IMR-90 (cell line): ENCODE measurements at regions not wholly inside any gene's neighbourhood (a gene's known extent, or its start where the extent isn't known, plus 50 kb on each side); places are given as distances from the start of the nearest gene placed in this dataset.

ENCODE experiments used
- ATAC-seq: fragments of 200-7000 bp; cut with Tn5 transposase; 2 replicates; pipeline ENCODE4 v1.9.1; 2020; ENCODE audit warnings: low read depth, mild to moderate bottlenecking, moderate library complexity
- BruUV-seq: library from RNA; stranded (reverse); fragments of 400-500 nt; replicated peaks from 2 replicates; lab custom pipeline; 2021; lab: Mats Ljungman, UMichigan
- CTCF ChIA-PET: fragments of 300-600 bp; formaldehyde crosslinking; extraction: SDS; loops from one replicate; lab custom pipeline; 2021; ENCODE audit warnings: antibody characterized with exemption; lab: Yijun Ruan, JAX
- POLR2A ChIA-PET: fragments of 300-600 bp; sonication (Branson Sonifier 250); formaldehyde crosslinking; loops from one replicate; lab custom pipeline; 2022; ENCODE audit warnings: antibody characterized with exemption; ENCODE audit not compliant: unreplicated experiment; lab: Charles Lee
- DNase-seq: peaks from one replicate; pipeline ENCODE4 v3.0.0; 2013
- H2AFZ ChIP-seq: replicated peaks from 2 replicates; pipeline ENCODE3; 2013; ENCODE audit warnings: low read length, mild to moderate bottlenecking; ENCODE audit not compliant: poor library complexity
- H2AK5ac ChIP-seq: 2 replicates; pipeline ENCODE4 v1.6.1; 2013; ENCODE audit warnings: low read depth, low read length, inconsistent platforms
- H2AK9ac ChIP-seq: replicated peaks from 2 replicates; pipeline ENCODE3; 2013; ENCODE audit warnings: mild to moderate bottlenecking, low read depth, low read length, moderate library complexity; ENCODE audit not compliant: poor library complexity
- H2BK120ac ChIP-seq: 2 replicates; pipeline ENCODE4 v1.6.1; 2013; ENCODE audit warnings: low read depth, low read length, inconsistent platforms
- H2BK15ac ChIP-seq: 3 replicates; pipeline ENCODE4 v1.6.1; 2013; ENCODE audit warnings: low read depth, low read length, inconsistent platforms
- H2BK20ac ChIP-seq: 2 replicates; pipeline ENCODE4 v1.6.1; 2013; ENCODE audit warnings: low read depth, mild to moderate bottlenecking, inconsistent platforms, low read length, moderate library complexity
- H2BK5ac ChIP-seq: 2 replicates; pipeline ENCODE4 v1.6.1; 2013; ENCODE audit warnings: mild to moderate bottlenecking, low read depth, low read length, inconsistent platforms; ENCODE audit not compliant: poor library complexity, severe bottlenecking
- H3K14ac ChIP-seq: replicated peaks from 2 replicates; pipeline ENCODE4 v1.6.1; 2013; ENCODE audit warnings: low read depth, low read length, inconsistent platforms
- H3K18ac ChIP-seq: 2 replicates; pipeline ENCODE4 v1.6.1; 2013; ENCODE audit warnings: low read depth, low read length, control low read depth
- H3K23ac ChIP-seq: 2 replicates; pipeline ENCODE4 v1.6.1; 2013; ENCODE audit warnings: low read depth, low read length, inconsistent platforms
- H3K27ac ChIP-seq: 2 replicates; pipeline ENCODE4 v1.5.1; 2013; ENCODE audit warnings: mild to moderate bottlenecking, control low read depth, low read length; ENCODE audit not compliant: insufficient read depth
- H3K27me3 ChIP-seq: 2 replicates; pipeline ENCODE4 v1.6.1; 2013; ENCODE audit warnings: low read length; ENCODE audit not compliant: control insufficient read depth, insufficient read depth
- H3K36me3 ChIP-seq: 2 replicates; pipeline ENCODE4 v1.6.1; 2013; ENCODE audit warnings: low read length, mixed read lengths; ENCODE audit not compliant: control insufficient read depth, insufficient read depth
- H3K4ac ChIP-seq: 2 replicates; pipeline ENCODE4 v1.6.1; 2013; ENCODE audit warnings: low read depth, low read length, inconsistent platforms
- H3K4me1 ChIP-seq: 2 replicates; pipeline ENCODE4 v1.6.1; 2013; ENCODE audit warnings: low read length, mixed read lengths; ENCODE audit not compliant: control insufficient read depth, insufficient read depth
- H3K4me2 ChIP-seq: 2 replicates; pipeline ENCODE4 v1.6.1; 2013; ENCODE audit warnings: low read depth, mild to moderate bottlenecking, control low read depth, low read length, moderate library complexity
- H3K4me3 ChIP-seq: 2 replicates; pipeline ENCODE4 v1.5.1; 2013; ENCODE audit warnings: low read depth, mild to moderate bottlenecking, control low read depth, low read length, moderate library complexity; ENCODE audit not compliant: insufficient read depth
- H3K56ac ChIP-seq: 2 replicates; pipeline ENCODE4 v1.6.1; 2013; ENCODE audit warnings: low read length, inconsistent platforms; ENCODE audit not compliant: insufficient read depth; ENCODE audit errors: extremely low read depth
- H3K79me1 ChIP-seq, 2 experiments: 2 replicates each; pipeline ENCODE4 v1.6.1; 2013; ENCODE audit warnings: low read length in 2 of 2, inconsistent platforms in 1 of 2, low read depth in 1 of 2
- H3K9ac ChIP-seq: 2 replicates; pipeline ENCODE4 v1.6.1; 2013; ENCODE audit warnings: low read depth, low read length, control low read depth
- H3K9me1 ChIP-seq: 2 replicates; pipeline ENCODE4 v1.6.1; 2013; ENCODE audit warnings: low read length, inconsistent platforms; ENCODE audit not compliant: insufficient read depth
- H3K9me3 ChIP-seq: 2 replicates; pipeline ENCODE4 v1.6.1; 2013; ENCODE audit warnings: low read length; ENCODE audit not compliant: control insufficient read depth, insufficient read depth
- H4K20me1 ChIP-seq: 2 replicates; pipeline ENCODE4 v1.6.1; 2013; ENCODE audit warnings: low read length, inconsistent platforms; ENCODE audit not compliant: insufficient read depth
- H4K5ac ChIP-seq: 2 replicates; pipeline ENCODE4 v1.6.1; 2013; ENCODE audit warnings: mild to moderate bottlenecking, low read depth, low read length, control low read depth
- H4K8ac ChIP-seq, 2 experiments: 2 replicates each; pipeline ENCODE4 v1.6.1; 2013; ENCODE audit warnings: low read depth in 2 of 2, low read length in 2 of 2, control low read depth in 1 of 2, inconsistent platforms in 1 of 2
- H4K91ac ChIP-seq: 2 replicates; pipeline ENCODE4 v1.6.1; 2013; ENCODE audit warnings: low read depth, low read length, inconsistent platforms; ENCODE audit not compliant: insufficient read depth
- CHD1 ChIP-seq: IDR thresholded peaks from 2 replicates; pipeline ENCODE4 v1.6.1; 2012; ENCODE audit warnings: low read depth, low read length, improper control_type of control experiment
- FOS ChIP-seq: fragments of 150-350 bp; IDR thresholded peaks from 2 replicates; pipeline ENCODE4 v1.6.1; 2016; ENCODE audit warnings: low read depth, low read length
- MAZ ChIP-seq: IDR thresholded peaks from 2 replicates; pipeline ENCODE4 v1.6.1; 2012; ENCODE audit warnings: low read depth, mild to moderate bottlenecking, low read length, improper control_type of control experiment, moderate library complexity, borderline replicate concordance
- POLR2A ChIP-seq: IDR thresholded peaks from 2 replicates; pipeline ENCODE4 v1.6.1; 2012; ENCODE audit warnings: mild to moderate bottlenecking, low read depth, low read length
- RAD21 ChIP-seq: IDR thresholded peaks from 2 replicates; pipeline ENCODE4 v1.6.1; 2012; ENCODE audit warnings: low read length, improper control_type of control experiment
- dilution Hi-C: fragments of 300-500 bp; cut with HindIII; formaldehyde crosslinking; loops from one replicate; pipeline ENCODE4 v1.14.3; 2018; ENCODE audit warnings: low sequenced_read_pairs; ENCODE audit not compliant: unreplicated experiment
- in situ Hi-C: fragments of 300-500 bp; cut with MboI; formaldehyde crosslinking; loops from 3 replicates; pipeline ENCODE4 v1.14.3; 2019; ENCODE audit warnings: low sequenced_read_pairs, inconsistent platforms, mixed read lengths
- intact Hi-C: fragments of 100-400 bp; cut with micrococcal nuclease; formaldehyde crosslinking; loops from 2 replicates; pipeline ENCODE4 v1.10.0; 2022

GRCh38 chr3:152756807-152757206, 78.1 kb upstream of the P2RY1 start:
- H3K9me3 ChIP-seq: no peaks in the 10 kb centered on the region
- H2AK9ac ChIP-seq: no peak overlapping the region
- no peak overlapping the region for H3K4ac ChIP-seq
- H4K91ac ChIP-seq: no peak overlapping the region
- intact Hi-C loops (no loop called here), in situ Hi-C loops (no loop called here), dilution Hi-C loops (no loop called here)
- H3K18ac ChIP-seq: no peak overlapping the region
- CTCF ChIA-PET: no interaction called here
- no peaks in the 10 kb centered on the region for H3K36me3 ChIP-seq
- no peaks in the 10 kb centered on the region for H3K27me3 ChIP-seq
- no peak overlapping the region for H4K5ac ChIP-seq
- H3K4me2 ChIP-seq: no peak overlapping the region
- no peak overlapping the region for H3K56ac ChIP-seq
- no peaks in the 10 kb centered on the region for H3K4me1 ChIP-seq
- no peak overlapping the region for H3K23ac ChIP-seq
- H2AK5ac ChIP-seq: no peak overlapping the region
- H3K14ac ChIP-seq: no peak overlapping the region
- TF ChIP-seq POLR2A (no peak), FOS (no peak), MAZ (no peak), RAD21 (no peak), CHD1 (no peak)
- ATAC-seq: no peak
- no peak for DNase-seq
- H2BK120ac ChIP-seq: no peak overlapping the region
- H3K27ac ChIP-seq: no peak overlapping the region
- no TSS peak for BruUV-seq
- H3K9ac ChIP-seq: no peak overlapping the region
- no peak overlapping the region for H4K8ac ChIP-seq
- no peak overlapping the region for H2BK20ac ChIP-seq
- POLR2A ChIA-PET: no interaction called here
- H2BK5ac ChIP-seq: no peak overlapping the region
- H3K9me1 ChIP-seq: no peaks in the 10 kb centered on the region
- H3K79me1 ChIP-seq: no peaks in the 10 kb centered on the region
- no peaks in the 10 kb centered on the region for H4K20me1 ChIP-seq
- no peak overlapping the region for H2AFZ ChIP-seq
- H2BK15ac ChIP-seq: no peak overlapping the region
- H3K4me3 ChIP-seq: no peak overlapping the region
